HEK293 (cell line): ENCODE measurements at regions not wholly inside any gene's neighbourhood (a gene's known extent, or its start where the extent isn't known, plus 50 kb on each side); places are given as distances from the start of the nearest gene placed in this dataset.

Source experiments
- ZNF138 ChIP-seq: fragments of 450-650 bp; formaldehyde crosslinking; IDR thresholded peaks from 2 replicates; pipeline ENCODE4 v1.5.1; 2016; ENCODE audit warnings: missing biosample characterization, missing genetic modification characterization, borderline replicate concordance
- ZNF518A ChIP-seq: fragments of 450-650 bp; formaldehyde crosslinking; conservative IDR thresholded peaks from 2 replicates; pipeline ENCODE4 v1.5.1; 2016; ENCODE audit warnings: low read depth, missing biosample characterization, missing genetic modification characterization
- ZNF626 ChIP-seq: fragments of 450-650 bp; sonication (Bioruptor Pico); formaldehyde crosslinking; IDR thresholded peaks from 2 replicates; pipeline ENCODE4 v1.5.1; 2018; ENCODE audit warnings: missing biosample characterization, missing genetic modification characterization, inconsistent platforms
- TF ChIP-seq, protein P1 (sequence below): fragments of 450-650 bp; formaldehyde crosslinking; IDR thresholded peaks from 2 replicates; pipeline ENCODE4 v1.5.1; 2016; ENCODE audit warnings: missing biosample characterization, missing genetic modification characterization, borderline replicate concordance
- TF ChIP-seq, protein P2 (sequence below): fragments of 450-650 bp; formaldehyde crosslinking; IDR thresholded peaks from 2 replicates; pipeline ENCODE4 v1.5.1; 2016; ENCODE audit warnings: missing biosample characterization, missing genetic modification characterization

DNA sequence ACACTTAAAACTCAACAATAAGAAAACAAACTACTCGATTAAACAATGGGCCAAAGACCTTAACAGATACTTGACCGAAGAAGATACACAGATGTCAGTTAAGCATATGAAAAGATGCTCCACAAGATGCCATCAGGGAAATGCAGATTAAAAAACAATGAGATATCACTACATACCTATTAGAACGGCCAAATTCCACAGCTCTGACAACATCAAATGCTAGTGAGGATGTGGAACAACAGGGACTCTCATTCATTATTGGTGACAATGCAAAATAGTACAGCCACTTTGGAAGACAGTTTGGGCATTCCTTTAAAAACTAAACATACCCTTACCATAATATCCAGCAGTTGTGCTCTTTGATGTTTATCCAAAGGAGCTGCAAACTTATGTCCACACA is 59.1 kb upstream of the UBE3A start:
- TF ChIP-seq ZNF518A, result no peak
- no peak for TF ChIP-seq ZNF138 (tag by site-specific recombination)
- TF ChIP-seq, protein P1, sequence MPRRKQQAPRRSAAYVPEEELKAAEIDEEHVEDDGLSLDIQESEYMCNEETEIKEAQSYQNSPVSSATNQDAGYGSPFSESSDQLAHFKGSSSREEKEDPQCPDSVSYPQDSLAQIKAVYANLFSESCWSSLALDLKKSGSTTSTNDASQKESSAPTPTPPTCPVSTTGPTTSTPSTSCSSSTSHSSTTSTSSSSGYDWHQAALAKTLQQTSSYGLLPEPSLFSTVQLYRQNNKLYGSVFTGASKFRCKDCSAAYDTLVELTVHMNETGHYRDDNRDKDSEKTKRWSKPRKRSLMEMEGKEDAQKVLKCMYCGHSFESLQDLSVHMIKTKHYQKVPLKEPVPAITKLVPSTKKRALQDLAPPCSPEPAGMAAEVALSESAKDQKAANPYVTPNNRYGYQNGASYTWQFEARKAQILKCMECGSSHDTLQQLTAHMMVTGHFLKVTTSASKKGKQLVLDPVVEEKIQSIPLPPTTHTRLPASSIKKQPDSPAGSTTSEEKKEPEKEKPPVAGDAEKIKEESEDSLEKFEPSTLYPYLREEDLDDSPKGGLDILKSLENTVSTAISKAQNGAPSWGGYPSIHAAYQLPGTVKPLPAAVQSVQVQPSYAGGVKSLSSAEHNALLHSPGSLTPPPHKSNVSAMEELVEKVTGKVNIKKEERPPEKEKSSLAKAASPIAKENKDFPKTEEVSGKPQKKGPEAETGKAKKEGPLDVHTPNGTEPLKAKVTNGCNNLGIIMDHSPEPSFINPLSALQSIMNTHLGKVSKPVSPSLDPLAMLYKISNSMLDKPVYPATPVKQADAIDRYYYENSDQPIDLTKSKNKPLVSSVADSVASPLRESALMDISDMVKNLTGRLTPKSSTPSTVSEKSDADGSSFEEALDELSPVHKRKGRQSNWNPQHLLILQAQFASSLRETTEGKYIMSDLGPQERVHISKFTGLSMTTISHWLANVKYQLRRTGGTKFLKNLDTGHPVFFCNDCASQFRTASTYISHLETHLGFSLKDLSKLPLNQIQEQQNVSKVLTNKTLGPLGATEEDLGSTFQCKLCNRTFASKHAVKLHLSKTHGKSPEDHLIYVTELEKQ, result no peak
- TF ChIP-seq, protein P2, sequence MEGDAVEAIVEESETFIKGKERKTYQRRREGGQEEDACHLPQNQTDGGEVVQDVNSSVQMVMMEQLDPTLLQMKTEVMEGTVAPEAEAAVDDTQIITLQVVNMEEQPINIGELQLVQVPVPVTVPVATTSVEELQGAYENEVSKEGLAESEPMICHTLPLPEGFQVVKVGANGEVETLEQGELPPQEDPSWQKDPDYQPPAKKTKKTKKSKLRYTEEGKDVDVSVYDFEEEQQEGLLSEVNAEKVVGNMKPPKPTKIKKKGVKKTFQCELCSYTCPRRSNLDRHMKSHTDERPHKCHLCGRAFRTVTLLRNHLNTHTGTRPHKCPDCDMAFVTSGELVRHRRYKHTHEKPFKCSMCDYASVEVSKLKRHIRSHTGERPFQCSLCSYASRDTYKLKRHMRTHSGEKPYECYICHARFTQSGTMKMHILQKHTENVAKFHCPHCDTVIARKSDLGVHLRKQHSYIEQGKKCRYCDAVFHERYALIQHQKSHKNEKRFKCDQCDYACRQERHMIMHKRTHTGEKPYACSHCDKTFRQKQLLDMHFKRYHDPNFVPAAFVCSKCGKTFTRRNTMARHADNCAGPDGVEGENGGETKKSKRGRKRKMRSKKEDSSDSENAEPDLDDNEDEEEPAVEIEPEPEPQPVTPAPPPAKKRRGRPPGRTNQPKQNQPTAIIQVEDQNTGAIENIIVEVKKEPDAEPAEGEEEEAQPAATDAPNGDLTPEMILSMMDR (tag by site-specific recombination), result no peak
- no peak for TF ChIP-seq ZNF626 (tag by site-specific recombination)
